HCT116 (cell line): ENCODE measurements at regions not wholly inside any gene's neighbourhood (a gene's known extent, or its start where the extent isn't known, plus 50 kb on each side); places are given as distances from the start of the nearest gene placed in this dataset.

ENCODE experiments used
- ATAC-seq: fragments of 200-7000 bp; cut with Tn5 transposase; 2 replicates; pipeline ENCODE4 v1.9.1; 2020; ENCODE audit warnings: mild to moderate bottlenecking, moderate library complexity
- BruUV-seq: library from RNA; stranded (reverse); fragments of 400-500 nt; replicated peaks from 2 replicates; lab custom pipeline; 2021; lab: Mats Ljungman, UMichigan
- CTCF ChIA-PET: fragments of 300-600 bp; sonication (Branson Sonifier 250); formaldehyde crosslinking; loops from one replicate; lab custom pipeline; 2021; ENCODE audit warnings: antibody characterized with exemption; lab: Charles Lee
- POLR2A ChIA-PET: fragments of 300-600, 350-600 bp; sonication (Branson Sonifier 250); formaldehyde crosslinking; loops from one replicate; lab custom pipeline; 2021; ENCODE audit warnings: antibody characterized with exemption; lab: Charles Lee
- RAD21 ChIA-PET, 2 experiments: fragments of 300-600 bp; sonication (Branson Sonifier 250); formaldehyde crosslinking; loops; one replicate each; lab custom pipeline; 2023; ENCODE audit warnings: low total read pairs in 2 of 2; ENCODE audit not compliant: uncharacterized antibody in 2 of 2, unreplicated experiment in 2 of 2, low non-redundant PET in 1 of 2; lab: Charles Lee
- DNase-seq: peaks from one replicate; pipeline ENCODE4 v3.0.0-alpha.2; 2010; ENCODE audit warnings: low read depth, low spot score
- H2AFZ ChIP-seq: fragments of 200-600 bp; shearing (Covaris generic), sonication (generic); 2 replicates; pipeline ENCODE4 v1.6.1; 2017; ENCODE audit warnings: low read depth, mixed run types, mixed read lengths, antibody characterized with exemption, low read length; ENCODE audit not compliant: poor library complexity, severe bottlenecking
- H3K27ac ChIP-seq: 2 replicates; pipeline ENCODE4 v1.5.1; 2012; ENCODE audit warnings: low read depth, low read length
- H3K27me3 ChIP-seq: fragments of 200-600 bp; sonication (generic); 2 replicates; pipeline ENCODE4 v1.6.1; 2016; ENCODE audit warnings: mixed run types, low read length, mixed read lengths; ENCODE audit not compliant: insufficient read depth
- H3K36me3 ChIP-seq, 2 experiments: fragments of 200-500 bp in 1 of 2; fragments of 200-600 bp in 1 of 2; sonication (Bioruptor generic) in 1 of 2; sonication (generic) in 1 of 2; 2 replicates each; pipeline versions ENCODE4 v1.5.1 to v1.6.1; 2014 to 2016; ENCODE audit warnings: low read length in 2 of 2, inconsistent platforms in 1 of 2, mixed read lengths in 1 of 2, mixed run types in 1 of 2; ENCODE audit not compliant: insufficient read depth in 2 of 2, control insufficient read depth in 1 of 2
- H3K4me1 ChIP-seq, 2 experiments: fragments of 200-600 bp in 1 of 2; sonication (generic) in 1 of 2; 2 replicates each; pipeline versions ENCODE4 v1.5.1 to v1.6.1; 2012 to 2017; ENCODE audit warnings: low read length in 2 of 2, inconsistent platforms in 1 of 2, mild to moderate bottlenecking in 1 of 2, mixed read lengths in 1 of 2, mixed run types in 1 of 2, moderate library complexity in 1 of 2; ENCODE audit not compliant: insufficient read depth in 2 of 2, control insufficient read depth in 1 of 2
- H3K4me2 ChIP-seq: fragments of 200-600 bp; sonication (generic); 2 replicates; pipeline ENCODE4 v1.6.1; 2017; ENCODE audit warnings: mixed run types, low read length, mixed read lengths
- H3K4me3 ChIP-seq, 2 experiments: fragments of 200-600 bp in 1 of 2; sonication (generic) in 1 of 2; replicated peaks in 1 of 2; 2 replicates each; pipeline ENCODE4 v1.5.1; 2011 to 2016; ENCODE audit warnings: low read length in 2 of 2, control low read depth in 1 of 2, low read depth in 1 of 2, mild to moderate bottlenecking in 1 of 2, mixed read lengths in 1 of 2, mixed run types in 1 of 2
- H3K79me2 ChIP-seq: fragments of 200-600 bp; sonication (generic); 2 replicates; pipeline ENCODE4 v1.6.1; 2017; ENCODE audit warnings: mild to moderate bottlenecking, mixed run types, low read length, moderate library complexity, mixed read lengths; ENCODE audit not compliant: insufficient read depth
- H3K9ac ChIP-seq: fragments of 200-600 bp; sonication (generic); 2 replicates; pipeline ENCODE4 v1.6.1; 2016; ENCODE audit warnings: low read length, mixed read lengths
- H3K9me2 ChIP-seq: fragments of 200-600 bp; sonication (generic), shearing (Covaris generic); 2 replicates; pipeline ENCODE4 v1.6.1; 2017; ENCODE audit warnings: mixed run types, mild to moderate bottlenecking, moderate library complexity; ENCODE audit not compliant: insufficient read depth
- H3K9me3 ChIP-seq, 2 experiments: fragments of 200-500 bp in 1 of 2; fragments of 200-600 bp in 1 of 2; sonication (Bioruptor generic) in 1 of 2; sonication (generic) in 1 of 2; 2 replicates each; pipeline ENCODE4 v1.6.1; 2014 to 2017; ENCODE audit warnings: low read length in 2 of 2, mixed read lengths in 2 of 2, inconsistent platforms in 1 of 2, low read depth in 1 of 2, mild to moderate bottlenecking in 1 of 2, mixed run types in 1 of 2, moderate library complexity in 1 of 2; ENCODE audit not compliant: control insufficient read depth in 1 of 2, insufficient read depth in 1 of 2
- H4K20me1 ChIP-seq: fragments of 200-600 bp; sonication (generic), shearing (Covaris generic); 2 replicates; pipeline ENCODE4 v1.6.1; 2017; ENCODE audit warnings: mixed run types, mild to moderate bottlenecking, moderate library complexity; ENCODE audit not compliant: insufficient read depth
- CBX3 ChIP-seq: IDR thresholded peaks from 2 replicates; pipeline ENCODE4 v1.6.1; 2012; ENCODE audit warnings: low read depth
- ELF1 ChIP-seq: IDR thresholded peaks from 2 replicates; pipeline ENCODE4 v1.6.1; 2012; ENCODE audit warnings: low read depth, borderline replicate concordance
- EZH2phosphoT487 ChIP-seq: fragments of 200-600 bp; IDR thresholded peaks from 2 replicates; pipeline ENCODE4 v1.6.1; 2018; ENCODE audit warnings: antibody characterized with exemption, borderline replicate concordance
- FOSL1 ChIP-seq: IDR thresholded peaks from 2 replicates; pipeline ENCODE4 v1.6.1; 2012; ENCODE audit warnings: low read depth
- JUND ChIP-seq: IDR thresholded peaks from 2 replicates; pipeline ENCODE4 v1.6.1; 2012
- SIN3A ChIP-seq: IDR thresholded peaks from 2 replicates; pipeline ENCODE4 v1.6.1; 2012; ENCODE audit warnings: low read depth
- SP1 ChIP-seq: IDR thresholded peaks from 2 replicates; pipeline ENCODE4 v1.6.1; 2012; ENCODE audit warnings: low read depth
- TCF7L2 ChIP-seq: IDR thresholded peaks from 2 replicates; pipeline ENCODE4 v1.7.0; 2011; ENCODE audit warnings: borderline replicate concordance, inconsistent platforms; ENCODE audit not compliant: insufficient read depth, insufficient read length; ENCODE audit errors: extremely low read depth
- YY1 ChIP-seq: IDR thresholded peaks from 2 replicates; pipeline ENCODE4 v1.6.1; 2011; ENCODE audit warnings: low read length, low read depth, moderate library complexity, mild to moderate bottlenecking; ENCODE audit not compliant: insufficient replicate concordance; ENCODE audit errors: extremely low read depth
- intact Hi-C: fragments of 100-400 bp; cut with micrococcal nuclease; formaldehyde crosslinking; loops from 2 replicates; pipeline ENCODE4 v1.10.0; 2022
- TF ChIP-seq, protein P1 (sequence below): IDR thresholded peaks from 2 replicates; pipeline ENCODE4 v1.6.1; 2012
- TF ChIP-seq, protein P2 (sequence below): IDR thresholded peaks from 2 replicates; pipeline ENCODE4 v1.6.1; 2011; ENCODE audit warnings: mild to moderate bottlenecking, low read length, moderate library complexity; ENCODE audit not compliant: insufficient replicate concordance; ENCODE audit errors: extremely low read depth
- TF ChIP-seq, protein P3 (sequence below), 3 experiments: fragments of 200-600 bp in 1 of 3; sonication (generic) in 1 of 3; IDR thresholded peaks in 2 of 3; conservative IDR thresholded peaks in 1 of 3; 2 replicates each; pipeline ENCODE4 v1.5.1; 2012 to 2017; ENCODE audit warnings: low read depth in 2 of 3, low read length in 2 of 3, antibody characterized with exemption in 1 of 3, borderline replicate concordance in 1 of 3, control low read depth in 1 of 3, mild to moderate bottlenecking in 1 of 3, mixed read lengths in 1 of 3, mixed run types in 1 of 3, moderate library complexity in 1 of 3; ENCODE audit not compliant: insufficient read depth in 1 of 3

DNA sequence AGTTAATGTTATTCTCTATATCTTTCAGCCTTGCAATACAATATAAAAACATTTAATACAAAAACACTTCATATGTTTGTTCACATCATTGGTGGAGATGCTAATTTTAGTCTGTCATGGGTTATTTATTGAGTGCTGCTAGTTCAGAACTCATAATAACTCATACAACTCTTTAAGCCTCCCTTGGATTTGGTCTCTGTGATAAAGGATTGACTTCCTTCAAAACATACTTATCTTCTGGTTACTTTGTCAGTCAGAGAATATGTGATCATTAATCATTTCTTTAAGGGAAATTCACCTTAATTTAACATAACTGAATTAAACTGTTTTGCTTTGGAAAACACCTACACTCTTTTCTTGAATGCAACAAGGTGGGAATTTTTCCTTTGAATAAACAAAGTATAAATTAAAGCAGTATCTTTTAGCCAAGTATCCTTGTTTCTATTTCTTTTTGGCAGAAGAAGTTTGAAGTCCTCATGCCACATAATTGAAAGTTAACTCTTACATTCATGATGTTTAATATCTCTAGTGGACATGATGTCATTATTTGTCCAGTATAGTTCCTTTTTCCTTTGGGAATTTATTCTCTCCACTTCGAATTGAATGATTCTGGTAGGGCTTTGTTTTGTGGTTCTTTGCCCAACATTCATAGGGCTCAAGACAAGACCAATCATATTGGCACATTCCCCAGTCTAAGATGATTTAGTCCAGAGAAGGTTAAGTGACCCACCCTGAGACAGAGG is 133.2 kb upstream of the CENPW start:
- H3K4me1 ChIP-seq: no peaks in the 10 kb centered on the region
- RAD21 ChIA-PET: no interaction called here
- BruUV-seq: no TSS peak
- H3K9ac ChIP-seq: no peak overlapping the region
- intact Hi-C loops: no loop called here
- H3K4me2 ChIP-seq: no peak overlapping the region
- DNase-seq (no peak), ATAC-seq (no peak)
- no peak overlapping the region for H3K4me3 ChIP-seq
- H2AFZ ChIP-seq: no peak overlapping the region
- H3K9me3 ChIP-seq: no peaks in the 10 kb centered on the region
- no peaks in the 10 kb centered on the region for H3K27me3 ChIP-seq
- no peaks in the 10 kb centered on the region for H3K79me2 ChIP-seq
- no peaks in the 10 kb centered on the region for H3K36me3 ChIP-seq
- CTCF ChIA-PET: no interaction called here
- no peaks in the 10 kb centered on the region for H4K20me1 ChIP-seq
- no peak for TF ChIP-seq FOSL1
- TF ChIP-seq CBX3: no peak
- TF ChIP-seq, protein P1, sequence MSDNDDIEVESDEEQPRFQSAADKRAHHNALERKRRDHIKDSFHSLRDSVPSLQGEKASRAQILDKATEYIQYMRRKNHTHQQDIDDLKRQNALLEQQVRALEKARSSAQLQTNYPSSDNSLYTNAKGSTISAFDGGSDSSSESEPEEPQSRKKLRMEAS: no peak
- no peak for TF ChIP-seq YY1
- no peak for TF ChIP-seq SP1
- TF ChIP-seq, protein P2, sequence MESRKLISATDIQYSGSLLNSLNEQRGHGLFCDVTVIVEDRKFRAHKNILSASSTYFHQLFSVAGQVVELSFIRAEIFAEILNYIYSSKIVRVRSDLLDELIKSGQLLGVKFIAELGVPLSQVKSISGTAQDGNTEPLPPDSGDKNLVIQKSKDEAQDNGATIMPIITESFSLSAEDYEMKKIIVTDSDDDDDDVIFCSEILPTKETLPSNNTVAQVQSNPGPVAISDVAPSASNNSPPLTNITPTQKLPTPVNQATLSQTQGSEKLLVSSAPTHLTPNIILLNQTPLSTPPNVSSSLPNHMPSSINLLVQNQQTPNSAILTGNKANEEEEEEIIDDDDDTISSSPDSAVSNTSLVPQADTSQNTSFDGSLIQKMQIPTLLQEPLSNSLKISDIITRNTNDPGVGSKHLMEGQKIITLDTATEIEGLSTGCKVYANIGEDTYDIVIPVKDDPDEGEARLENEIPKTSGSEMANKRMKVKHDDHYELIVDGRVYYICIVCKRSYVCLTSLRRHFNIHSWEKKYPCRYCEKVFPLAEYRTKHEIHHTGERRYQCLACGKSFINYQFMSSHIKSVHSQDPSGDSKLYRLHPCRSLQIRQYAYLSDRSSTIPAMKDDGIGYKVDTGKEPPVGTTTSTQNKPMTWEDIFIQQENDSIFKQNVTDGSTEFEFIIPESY: no peak
- no peak for TF ChIP-seq JUND
- TF ChIP-seq SIN3A: no peak
- TF ChIP-seq, protein P3, sequence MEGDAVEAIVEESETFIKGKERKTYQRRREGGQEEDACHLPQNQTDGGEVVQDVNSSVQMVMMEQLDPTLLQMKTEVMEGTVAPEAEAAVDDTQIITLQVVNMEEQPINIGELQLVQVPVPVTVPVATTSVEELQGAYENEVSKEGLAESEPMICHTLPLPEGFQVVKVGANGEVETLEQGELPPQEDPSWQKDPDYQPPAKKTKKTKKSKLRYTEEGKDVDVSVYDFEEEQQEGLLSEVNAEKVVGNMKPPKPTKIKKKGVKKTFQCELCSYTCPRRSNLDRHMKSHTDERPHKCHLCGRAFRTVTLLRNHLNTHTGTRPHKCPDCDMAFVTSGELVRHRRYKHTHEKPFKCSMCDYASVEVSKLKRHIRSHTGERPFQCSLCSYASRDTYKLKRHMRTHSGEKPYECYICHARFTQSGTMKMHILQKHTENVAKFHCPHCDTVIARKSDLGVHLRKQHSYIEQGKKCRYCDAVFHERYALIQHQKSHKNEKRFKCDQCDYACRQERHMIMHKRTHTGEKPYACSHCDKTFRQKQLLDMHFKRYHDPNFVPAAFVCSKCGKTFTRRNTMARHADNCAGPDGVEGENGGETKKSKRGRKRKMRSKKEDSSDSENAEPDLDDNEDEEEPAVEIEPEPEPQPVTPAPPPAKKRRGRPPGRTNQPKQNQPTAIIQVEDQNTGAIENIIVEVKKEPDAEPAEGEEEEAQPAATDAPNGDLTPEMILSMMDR (IDR thresholded peaks at IDR 0.05 in 2 of 3, conservative IDR thresholded peaks at IDR 0.05 in 1 of 3; ENCODE audit: borderline replicate concordance in 1 of 3, insufficient read depth in 1 of 3, low read depth in 2 of 3, low read length in 2 of 3): no peak
- no peak for TF ChIP-seq EZH2phosphoT487
- no peak for TF ChIP-seq ELF1
- TF ChIP-seq TCF7L2: no peak
- H3K27ac ChIP-seq: no peak overlapping the region
- H3K9me2 ChIP-seq: no peaks in the 10 kb centered on the region
- POLR2A ChIA-PET: no interaction called here
